H1 (cell line): ENCODE measurements at regions not wholly inside any gene's neighbourhood (a gene's known extent, or its start where the extent isn't known, plus 50 kb on each side); places are given as distances from the start of the nearest gene placed in this dataset.

Source experiments
- CTCF ChIP-seq, 3 experiments: IDR thresholded peaks; 1 replicate in 2 of 3; 2 replicates in 1 of 3; pipeline versions ENCODE4 v1.5.1 to v1.6.1; 2011; ENCODE audit warnings: low read length in 3 of 3, mild to moderate bottlenecking in 3 of 3, inconsistent platforms in 2 of 3, low read depth in 1 of 3, moderate library complexity in 1 of 3; ENCODE audit not compliant: insufficient read depth in 1 of 3; ENCODE audit errors: control extremely low read depth in 1 of 3
- TF ChIP-seq, protein P1 (sequence below): IDR thresholded peaks from 2 replicates; pipeline ENCODE4 v1.6.1; 2011; ENCODE audit warnings: low read length, improper control_type of control experiment

DNA sequence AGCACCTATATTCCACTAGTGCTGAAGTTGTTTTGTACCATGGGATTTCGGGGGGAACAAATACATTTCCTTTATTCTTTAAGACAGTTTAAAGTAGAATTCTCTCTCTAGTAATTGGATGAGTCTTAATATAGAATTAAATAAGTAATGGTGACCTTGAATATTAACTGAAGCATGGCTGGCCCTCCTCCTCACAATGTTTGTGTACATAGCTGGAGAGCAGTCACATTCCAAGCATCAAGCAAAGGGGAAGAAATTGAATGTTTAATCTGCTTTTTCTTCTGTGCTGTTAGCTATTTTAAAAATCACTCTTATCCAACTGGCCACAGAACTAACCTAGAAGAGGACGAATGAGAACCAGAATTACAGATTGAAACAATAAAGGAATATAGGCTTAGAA is 906.9 kb downstream of the CCSER2 start (continued):
- no peak for TF ChIP-seq CTCF (IDR thresholded peaks at IDR 0.05; ENCODE audit: control extremely low read depth in 1 of 3, insufficient read depth in 1 of 3, low read depth in 1 of 3, low read length in 3 of 3)
- TF ChIP-seq, protein P1, sequence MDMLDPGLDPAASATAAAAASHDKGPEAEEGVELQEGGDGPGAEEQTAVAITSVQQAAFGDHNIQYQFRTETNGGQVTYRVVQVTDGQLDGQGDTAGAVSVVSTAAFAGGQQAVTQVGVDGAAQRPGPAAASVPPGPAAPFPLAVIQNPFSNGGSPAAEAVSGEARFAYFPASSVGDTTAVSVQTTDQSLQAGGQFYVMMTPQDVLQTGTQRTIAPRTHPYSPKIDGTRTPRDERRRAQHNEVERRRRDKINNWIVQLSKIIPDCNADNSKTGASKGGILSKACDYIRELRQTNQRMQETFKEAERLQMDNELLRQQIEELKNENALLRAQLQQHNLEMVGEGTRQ, result no peak
